Endothelial cell of umbilical vein (primary cell): ENCODE measurements at regions not wholly inside any gene's neighbourhood (a gene's known extent, or its start where the extent isn't known, plus 50 kb on each side); places are given as distances from the start of the nearest gene placed in this dataset.

ENCODE experiments used
- BruUV-seq: library from RNA; stranded (reverse); fragments of 400-500 nt; replicated peaks from 2 replicates; lab custom pipeline; 2021; lab: Mats Ljungman, UMichigan
- CTCF ChIA-PET: fragments of 300-600, 350-600 bp; sonication (Branson Sonifier 250); formaldehyde crosslinking; loops from one replicate; lab custom pipeline; 2021; ENCODE audit warnings: antibody characterized with exemption, inconsistent platforms; lab: Charles Lee
- POLR2A ChIA-PET: fragments of 300-600, 350-600 bp; sonication (Branson Sonifier 250); formaldehyde crosslinking; loops from one replicate; lab custom pipeline; 2021; ENCODE audit warnings: antibody characterized with exemption, inconsistent platforms; lab: Charles Lee
- DNase-seq: peaks from one replicate; pipeline ENCODE4 v3.0.0-alpha.2; 2011; ENCODE audit warnings: low read depth, low spot score
- FAIRE-seq: peaks from 2 replicates; lab custom pipeline; 2011; peaks lifted over from hg19 to GRCh38; lab: Jason Lieb, UNC
- H2AFZ ChIP-seq: 2 replicates; pipeline ENCODE4 v1.6.0; 2012; ENCODE audit warnings: low read depth, low read length, control low read depth, inconsistent platforms
- H3K27ac ChIP-seq: 2 replicates; pipeline ENCODE4 v1.5.1; 2011; ENCODE audit warnings: low read depth, mild to moderate bottlenecking, control low read depth, low read length, moderate library complexity; ENCODE audit not compliant: insufficient read depth
- H3K27me3 ChIP-seq, 2 experiments: 2 replicates each; pipeline versions ENCODE4 v1.6.0 to v1.6.1; 2011; ENCODE audit warnings: low read length in 2 of 2, mixed read lengths in 1 of 2; ENCODE audit not compliant: control insufficient read depth in 2 of 2, insufficient read depth in 2 of 2
- H3K36me3 ChIP-seq, 2 experiments: 2 replicates in 1 of 2; 3 replicates in 1 of 2; pipeline ENCODE4 v1.5.1; 2011; ENCODE audit warnings: low read length in 2 of 2, mild to moderate bottlenecking in 1 of 2, moderate library complexity in 1 of 2; ENCODE audit not compliant: control insufficient read depth in 2 of 2, insufficient read depth in 2 of 2; ENCODE audit errors: extremely low read depth in 1 of 2
- H3K4me1 ChIP-seq: 3 replicates; pipeline ENCODE4 v1.5.1; 2011; ENCODE audit warnings: mild to moderate bottlenecking, low read length; ENCODE audit not compliant: control insufficient read depth, insufficient read depth; ENCODE audit errors: extremely low read depth
- H3K4me2 ChIP-seq: 2 replicates; pipeline ENCODE4 v1.6.1; 2011; ENCODE audit warnings: low read length, control low read depth, mixed read lengths; ENCODE audit not compliant: insufficient read depth
- H3K4me3 ChIP-seq, 3 experiments: fragments of 200-600 bp in 1 of 3; sonication (generic), shearing (Covaris generic) in 1 of 3; replicated peaks in 1 of 3; 2 replicates each; pipeline ENCODE4 v1.5.1; 2011 to 2016; ENCODE audit warnings: control low read depth in 3 of 3, low read length in 3 of 3, mild to moderate bottlenecking in 2 of 3, inconsistent platforms in 1 of 3, low read depth in 1 of 3, moderate library complexity in 1 of 3; ENCODE audit not compliant: insufficient read depth in 1 of 3
- H3K79me2 ChIP-seq: 2 replicates; pipeline ENCODE4 v1.6.0; 2012; ENCODE audit warnings: low read length, inconsistent platforms; ENCODE audit not compliant: control insufficient read depth, insufficient read depth
- H3K9ac ChIP-seq: replicated peaks from 2 replicates; pipeline ENCODE3; 2011; ENCODE audit warnings: low read length, control low read depth; ENCODE audit not compliant: insufficient read depth; ENCODE audit errors: extremely low read depth
- H3K9me1 ChIP-seq: replicated peaks from 3 replicates; pipeline ENCODE4 v1.6.0; 2011; ENCODE audit warnings: mild to moderate bottlenecking, low read length; ENCODE audit not compliant: control insufficient read depth, insufficient read depth; ENCODE audit errors: extremely low read depth
- H3K9me3 ChIP-seq: replicated peaks from 2 replicates; pipeline ENCODE4 v1.5.1; 2012; ENCODE audit warnings: low read length, inconsistent platforms; ENCODE audit not compliant: control insufficient read depth, insufficient read depth
- H4K20me1 ChIP-seq: replicated peaks from 2 replicates; pipeline ENCODE3; 2011; ENCODE audit warnings: mild to moderate bottlenecking, low read length; ENCODE audit not compliant: control insufficient read depth, insufficient read depth; ENCODE audit errors: extremely low read depth
- CTCF ChIP-seq, 2 donors: IDR thresholded peaks; 1 replicate in 1 of 2; 2 replicates in 1 of 2; pipeline ENCODE4 v1.5.1; 2011; ENCODE audit warnings: low read length in 2 of 2, mild to moderate bottlenecking in 2 of 2, moderate library complexity in 2 of 2, control low read depth in 1 of 2, inconsistent platforms in 1 of 2, low read depth in 1 of 2; ENCODE audit not compliant: insufficient read depth in 1 of 2; ENCODE audit errors: extremely low read depth in 1 of 2
- EZH2 ChIP-seq: IDR thresholded peaks from 2 replicates; pipeline ENCODE4 v1.6.1; 2012; ENCODE audit warnings: borderline replicate concordance, low read depth, mild to moderate bottlenecking, moderate library complexity, low read length, inconsistent platforms; ENCODE audit not compliant: severe bottlenecking
- FOS ChIP-seq: IDR thresholded peaks from 2 replicates; pipeline ENCODE4 v1.6.1; 2011; ENCODE audit warnings: mild to moderate bottlenecking, low read length, moderate library complexity, borderline replicate concordance; ENCODE audit not compliant: insufficient read depth
- GATA2 ChIP-seq: IDR thresholded peaks from 2 replicates; pipeline ENCODE4 v1.7.0; 2011; ENCODE audit warnings: low read depth, mild to moderate bottlenecking, moderate library complexity, mixed read lengths, low read length; ENCODE audit not compliant: insufficient read length, insufficient read depth
- JUN ChIP-seq: IDR thresholded peaks from 2 replicates; pipeline ENCODE4 v1.6.1; 2011; ENCODE audit warnings: borderline replicate concordance, low read depth; ENCODE audit not compliant: insufficient read length, insufficient read depth
- MAX ChIP-seq: IDR thresholded peaks from 2 replicates; pipeline ENCODE4 v1.6.1; 2011; ENCODE audit not compliant: insufficient read depth, insufficient read length
- MYC ChIP-seq: IDR thresholded peaks from one replicate; pipeline ENCODE4 v1.6.1; 2011; ENCODE audit warnings: mild to moderate bottlenecking, low read depth, low read length
- POLR2A ChIP-seq: IDR thresholded peaks from 2 replicates; pipeline ENCODE4 v1.6.1; 2012; ENCODE audit warnings: low read depth, mild to moderate bottlenecking, control low read depth, low read length
- POLR2AphosphoS5 ChIP-seq: IDR thresholded peaks from 2 replicates; pipeline ENCODE4 v1.6.1; 2012; ENCODE audit warnings: low read depth, mild to moderate bottlenecking, control low read depth, low read length, moderate library complexity; ENCODE audit not compliant: insufficient read depth
- dilution Hi-C: fragments of 300-500 bp; cut with MboI; formaldehyde crosslinking; loops from one replicate; pipeline ENCODE4 v1.15.0; 2019; ENCODE audit warnings: low sequenced_read_pairs; ENCODE audit not compliant: extremely low pct_ligation_motif_present
- intact Hi-C: fragments of 100-400 bp; cut with micrococcal nuclease; formaldehyde crosslinking; loops from one replicate; pipeline ENCODE4 v1.10.0; 2022

- Histone ChIP-seq H3K4me2 (no peak overlapping the region), H3K27me3 (no peaks in the 10 kb centered on the region), H4K20me1 (no peaks in the 10 kb centered on the region), H2AFZ (no peak overlapping the region), H3K79me2 (no peaks in the 10 kb centered on the region), H3K36me3 (no peaks in the 10 kb centered on the region), H3K9ac (no peak overlapping the region), H3K27ac (no peak overlapping the region), H3K9me1 (no peaks in the 10 kb centered on the region), H3K4me1 (no peaks in the 10 kb centered on the region), H3K4me3 (no peak overlapping the region), H3K9me3 (no peaks in the 10 kb centered on the region)
- dilution Hi-C loops: no loop called here
- ChIA-PET CTCF (no interaction called here), POLR2A (no interaction called here)
- intact Hi-C loops: no loop called here
- TF ChIP-seq GATA2 (no peak), JUN (no peak), MYC (no peak), EZH2 (no peak), FOS (no peak), CTCF (IDR thresholded peaks at IDR 0.05; ENCODE audit: extremely low read depth in 1 of 2, insufficient read depth in 1 of 2, low read depth in 1 of 2, low read length in 2 of 2) (no peak), POLR2A (no peak), POLR2AphosphoS5 (no peak), MAX (no peak)
- no TSS peak for BruUV-seq
- FAIRE-seq: no peak
- no peak for DNase-seq
These were observed 265.9 kb upstream of the FERMT1 start for GRCh38 chr20:6388671-6389197.
